ENCODE measurements at regions not wholly inside any gene's neighbourhood (a gene's known extent, or its start where the extent isn't known, plus 50 kb on each side); places are given as distances from the start of the nearest gene placed in this dataset.
"Not testable (repeated sequence)": the region's sequence is repeated elsewhere in the genome, so short reads cannot be mapped to it uniquely, and the experiment has no call there.

DNA sequence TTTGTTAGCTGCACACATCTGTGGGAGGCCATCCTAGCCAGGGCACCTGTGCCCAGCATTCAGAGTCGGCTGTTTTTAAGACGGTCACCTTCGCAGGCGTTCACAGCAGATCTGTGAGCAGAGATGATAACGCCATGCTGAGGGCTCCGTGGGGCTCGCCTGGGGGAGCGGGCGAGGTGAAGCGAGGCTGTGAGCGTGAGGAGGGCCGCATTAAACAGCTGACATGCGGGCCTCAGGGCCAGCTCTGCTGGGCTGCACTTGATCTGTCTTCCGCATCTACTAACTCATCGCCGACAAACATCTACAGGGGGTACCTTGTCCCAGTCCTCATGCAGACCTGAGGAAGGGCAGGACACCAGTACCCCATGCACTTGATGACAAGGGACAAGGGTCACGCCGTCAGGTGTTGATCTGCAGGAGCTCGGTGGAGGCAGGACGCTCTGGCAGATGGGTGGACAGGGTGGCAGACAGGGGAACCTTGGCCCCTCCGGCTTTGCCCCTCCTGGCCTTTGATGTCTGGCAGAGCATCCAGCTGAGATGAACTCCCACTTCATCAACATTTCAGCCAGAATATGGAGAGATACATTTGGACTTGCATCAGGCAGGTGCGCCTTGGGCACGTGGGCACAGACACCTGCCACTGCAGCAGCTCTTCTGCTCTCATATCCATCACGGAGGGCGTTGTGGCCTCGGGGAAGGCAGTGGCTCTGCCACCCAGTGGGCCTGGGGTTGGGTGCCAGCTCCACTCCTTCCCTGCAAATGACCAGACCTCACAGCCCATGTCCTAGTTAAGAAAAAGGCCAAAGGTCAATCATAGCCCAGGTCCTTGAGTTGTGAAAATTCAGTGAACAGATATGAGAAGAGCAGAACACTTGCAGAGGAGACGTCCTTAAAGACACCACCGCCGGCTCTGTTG is 822.9 kb downstream of the BRD1 start:
- DNase-seq (ENCODE audit: low read depth in 2 of 2) = no peak

GRCh38 chr22:48997605-48998004 is 830.1 kb downstream of the BRD1 start:
- DNase-seq (ENCODE audit: low read depth in 2 of 2) = not testable (repeated sequence)

DNA sequence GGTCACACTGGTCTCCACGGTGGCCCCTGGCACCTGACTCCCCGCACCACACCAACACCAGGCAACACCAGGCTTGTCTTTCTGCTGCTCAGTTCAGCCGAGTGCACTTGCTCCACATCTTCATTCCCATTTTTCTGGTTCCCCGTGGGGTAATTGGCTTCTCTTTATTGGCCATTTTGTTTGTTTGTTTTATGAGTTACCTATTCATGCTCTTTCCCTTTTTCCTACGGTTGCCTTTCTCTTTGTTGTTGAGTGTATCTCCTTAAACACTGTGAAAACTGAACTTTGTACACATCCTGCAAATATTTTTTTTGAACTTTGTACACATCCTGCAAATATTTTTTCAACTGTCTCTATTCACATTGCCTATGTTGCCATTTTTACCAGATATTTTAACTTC is 834.0 kb downstream of the BRD1 start:
- no peak for DNase-seq (ENCODE audit: low read depth in 2 of 2)

DNA sequence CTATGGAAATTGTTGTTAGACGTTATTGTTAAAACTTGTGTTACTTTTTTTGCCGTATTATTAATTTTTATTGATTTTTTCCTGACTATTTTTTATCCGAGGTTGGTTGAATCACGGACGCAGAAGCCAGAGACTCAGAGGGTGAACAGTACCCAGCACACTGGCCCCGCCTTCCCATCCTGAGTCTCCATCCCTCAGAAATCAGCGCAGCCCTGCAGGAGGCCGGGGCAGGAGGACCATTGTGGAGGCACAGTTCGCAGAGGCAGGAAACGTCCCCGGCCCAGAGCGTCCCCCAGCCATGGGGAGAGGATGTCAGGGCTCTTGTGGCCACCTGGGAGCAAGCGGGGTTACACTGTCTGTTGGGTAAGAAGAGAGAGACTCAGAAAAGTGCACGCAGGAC is 843.0 kb downstream of the BRD1 start:
- DNase-seq (ENCODE audit: low read depth in 2 of 2) = no peak

DNA sequence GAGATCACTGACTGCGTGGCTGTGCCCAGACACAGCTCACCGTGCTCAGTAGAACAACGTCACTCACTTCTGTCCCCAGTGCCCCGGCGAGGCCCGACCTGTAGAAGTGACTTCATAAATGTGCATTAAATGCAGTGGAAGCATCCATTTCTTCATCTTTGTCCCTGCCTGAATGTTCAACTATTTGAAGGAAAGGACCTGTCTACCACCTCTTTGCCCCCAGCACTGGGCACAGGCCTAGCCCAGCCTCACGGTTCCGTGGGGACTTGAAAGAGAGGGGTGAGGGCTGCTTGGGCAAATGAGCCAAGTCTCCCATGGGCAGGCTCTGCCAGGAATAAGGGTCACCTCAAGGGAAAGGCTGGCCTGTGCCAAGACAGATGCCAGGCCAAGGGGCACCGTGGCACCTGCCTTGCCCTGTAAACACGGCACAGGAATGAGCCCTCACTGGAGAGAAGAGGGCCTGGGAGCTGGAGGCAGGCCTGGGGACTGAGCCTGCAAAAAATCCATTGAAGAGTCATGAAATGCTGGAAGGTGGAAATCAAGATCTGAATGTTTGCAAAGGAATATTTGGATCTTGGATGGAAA is 845.3 kb downstream of the BRD1 start:
- no peak for DNase-seq (ENCODE audit: low read depth in 2 of 2)

DNA sequence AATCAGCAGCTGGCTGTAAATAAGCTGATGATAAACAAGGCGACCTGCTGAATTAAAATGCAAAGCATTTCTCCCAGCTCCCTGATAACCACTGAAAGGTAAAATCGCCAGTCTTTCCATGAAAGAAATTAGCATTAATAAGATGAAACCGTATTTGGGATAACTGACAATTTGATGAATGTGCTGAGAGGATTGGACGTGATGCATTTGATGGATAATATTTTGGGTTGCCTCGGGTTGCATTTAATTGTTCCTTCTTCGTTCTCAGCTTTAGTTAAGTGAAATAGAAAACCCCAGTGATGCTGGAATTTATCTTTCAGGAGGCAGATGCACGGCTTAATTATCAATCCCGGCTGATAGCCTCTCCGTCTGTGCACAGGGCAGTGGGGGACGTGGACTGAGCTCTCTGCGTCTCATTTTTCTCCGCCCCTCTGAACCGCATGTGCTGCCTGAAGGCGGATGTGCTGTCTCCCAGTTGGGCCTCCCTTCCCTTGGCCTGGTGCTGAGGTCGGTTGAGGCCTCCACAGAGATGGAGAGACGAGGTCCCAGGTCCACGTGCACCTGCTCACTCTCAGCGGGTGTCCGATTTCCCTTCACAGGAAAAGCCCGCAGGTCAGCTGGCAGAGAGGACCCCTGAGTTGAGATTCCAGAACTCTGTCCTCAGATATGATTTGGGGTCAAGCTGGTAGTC is 846.2 kb downstream of the BRD1 start:
- DNase-seq (ENCODE audit: low read depth in 2 of 2) = no peak

DNA sequence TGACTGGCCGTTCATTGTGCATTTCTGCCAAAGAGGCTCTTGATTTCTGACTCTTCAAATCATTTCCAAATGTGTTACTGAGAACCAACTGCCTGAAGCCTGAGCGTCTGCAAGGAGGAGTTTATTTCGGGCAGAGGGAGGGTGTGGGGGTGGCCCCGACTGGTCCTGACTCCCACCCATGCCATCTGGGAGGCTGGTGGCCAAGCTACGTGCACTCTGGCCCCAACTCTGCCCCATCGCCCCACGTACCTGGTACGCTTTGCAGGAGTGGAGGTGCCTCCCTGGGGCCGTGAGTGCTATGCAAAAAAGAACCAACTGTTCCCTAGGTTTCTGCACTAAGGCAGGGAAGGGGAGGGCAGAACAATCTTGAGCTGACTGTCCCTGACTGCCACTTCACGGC is 846.8 kb downstream of the BRD1 start:
- no peak for DNase-seq (ENCODE audit: low read depth in 2 of 2)

DNA sequence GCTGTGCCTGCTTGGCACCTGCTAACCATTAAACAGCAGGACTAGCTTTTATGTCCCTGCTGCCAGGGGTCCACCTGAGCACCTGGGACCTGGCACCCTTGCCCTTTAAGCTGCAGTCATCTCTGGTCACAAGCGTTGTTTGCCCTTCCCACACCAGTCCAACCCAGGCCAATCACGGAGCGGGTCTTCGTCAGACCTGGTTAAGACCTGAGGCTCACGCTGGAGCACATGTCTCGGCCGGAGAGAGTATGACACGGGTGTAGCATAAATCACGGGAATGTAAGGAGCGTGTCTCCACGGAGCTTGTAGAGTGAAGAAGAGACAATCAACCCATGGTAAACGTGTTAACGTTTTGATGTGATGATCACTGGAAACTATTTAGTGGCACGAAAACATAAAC is 847.3 kb downstream of the BRD1 start:
- no peak for DNase-seq (ENCODE audit: low read depth in 2 of 2)

GRCh38 chr22:48979482-48979881 is 848.2 kb downstream of the BRD1 start:
- no peak for DNase-seq (ENCODE audit: low read depth in 2 of 2)

DNA sequence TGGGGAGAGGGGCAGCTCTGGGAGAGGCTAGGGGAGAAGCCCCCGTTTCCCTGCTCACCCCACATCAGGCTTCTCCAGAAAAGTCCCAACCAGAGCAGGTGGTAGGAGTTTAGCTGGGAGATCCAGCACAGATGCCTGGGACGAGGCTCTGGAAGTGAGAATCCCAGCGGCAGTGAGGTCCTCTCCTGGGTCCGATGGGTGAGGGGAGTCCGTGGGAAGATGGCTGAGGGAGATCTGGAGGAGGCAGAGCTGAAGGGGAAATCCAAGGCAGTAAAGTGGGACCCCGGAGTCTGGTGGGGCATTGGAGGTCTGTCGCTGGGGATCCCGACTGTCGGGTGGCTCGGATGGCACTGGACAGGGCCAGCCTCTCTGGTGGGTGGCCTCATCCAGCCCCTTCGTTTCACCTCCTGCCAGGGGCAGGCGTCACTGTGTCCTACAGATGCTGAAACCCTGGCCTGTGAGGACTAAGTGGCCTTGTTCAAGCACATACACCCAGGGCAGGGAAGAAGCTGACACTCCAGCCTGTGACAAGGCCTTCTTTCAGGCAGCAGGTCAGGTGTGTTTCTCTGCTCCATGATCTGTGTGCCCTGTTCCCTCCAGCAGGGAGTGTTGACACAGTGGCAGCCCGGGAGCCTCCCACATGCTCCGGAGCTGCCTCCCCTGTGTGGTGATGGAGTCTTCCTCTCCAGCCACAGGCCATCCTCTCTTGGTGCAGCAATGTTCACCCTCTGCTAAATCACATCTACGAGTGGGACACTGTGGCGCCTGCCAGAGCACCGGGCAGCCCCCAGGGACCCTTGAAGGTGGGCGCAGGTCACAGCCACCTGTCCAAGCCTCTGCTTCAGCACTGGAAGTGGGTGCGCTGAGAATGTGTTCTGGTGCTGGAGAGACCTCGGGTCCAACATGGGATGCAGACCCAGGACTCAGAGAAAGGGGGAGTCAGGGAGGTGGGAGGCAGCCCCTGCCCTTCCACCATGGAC is 850.8 kb downstream of the BRD1 start:
- DNase-seq (ENCODE audit: low read depth in 2 of 2) = no peak

GRCh38 chr22:48975886-48976285 is 851.8 kb downstream of the BRD1 start:
- no peak for DNase-seq (ENCODE audit: low read depth in 2 of 2)

- no peak for DNase-seq (ENCODE audit: low read depth in 2 of 2)
Measured at GRCh38 chr22:48975316-48975741, 852.3 kb downstream of the BRD1 start.

DNA sequence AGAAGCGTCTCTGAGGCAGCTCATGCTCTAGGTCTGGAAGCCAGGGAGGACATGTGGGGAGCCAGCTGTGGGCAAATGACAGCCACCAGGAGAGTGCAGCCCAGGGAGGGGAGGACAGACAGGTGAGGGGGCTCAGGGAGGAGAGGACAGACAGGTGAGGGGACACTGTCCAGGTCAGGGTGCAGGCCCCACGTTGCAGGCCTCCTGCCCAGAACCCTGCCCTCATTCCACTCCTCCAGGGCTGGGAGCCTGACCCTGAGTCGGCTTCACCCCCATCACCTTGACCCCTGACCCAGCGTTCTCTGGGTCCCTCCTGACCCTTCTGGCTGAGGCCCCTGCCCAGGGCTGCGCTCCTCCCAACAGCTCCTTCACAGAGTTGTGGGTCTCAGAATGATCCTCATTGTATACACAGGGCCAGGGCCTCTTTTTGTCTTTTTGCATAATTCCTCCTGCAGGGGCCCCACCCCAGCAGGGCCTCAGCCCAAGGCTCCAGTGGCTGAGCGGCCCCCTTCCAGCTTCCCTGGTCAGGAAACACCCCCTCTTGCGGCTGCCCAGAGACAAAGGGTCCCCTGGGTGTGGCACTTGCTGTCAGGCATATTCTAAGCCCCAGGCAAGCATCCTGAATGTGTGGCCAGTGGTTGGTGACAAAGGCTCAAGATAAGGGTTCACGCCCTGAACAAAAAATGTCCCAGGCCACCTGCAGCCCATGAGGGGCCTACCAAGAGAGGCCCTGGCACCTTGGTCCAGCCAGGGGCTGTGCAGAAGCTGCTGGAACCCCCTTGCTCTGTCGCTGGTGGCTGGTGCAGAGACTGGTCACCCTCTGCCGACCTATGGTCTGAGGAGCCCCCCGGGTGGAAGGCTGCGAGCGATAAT is 853.0 kb downstream of the BRD1 start:
- no peak for DNase-seq (ENCODE audit: low read depth in 2 of 2)

GRCh38 chr22:48973694-48974041 is 854.0 kb downstream of the BRD1 start:
- no peak for DNase-seq (ENCODE audit: low read depth in 2 of 2)

GRCh38 chr22:48972979-48973693 is 854.5 kb downstream of the BRD1 start:
- no peak for DNase-seq (ENCODE audit: low read depth in 2 of 2)

DNA sequence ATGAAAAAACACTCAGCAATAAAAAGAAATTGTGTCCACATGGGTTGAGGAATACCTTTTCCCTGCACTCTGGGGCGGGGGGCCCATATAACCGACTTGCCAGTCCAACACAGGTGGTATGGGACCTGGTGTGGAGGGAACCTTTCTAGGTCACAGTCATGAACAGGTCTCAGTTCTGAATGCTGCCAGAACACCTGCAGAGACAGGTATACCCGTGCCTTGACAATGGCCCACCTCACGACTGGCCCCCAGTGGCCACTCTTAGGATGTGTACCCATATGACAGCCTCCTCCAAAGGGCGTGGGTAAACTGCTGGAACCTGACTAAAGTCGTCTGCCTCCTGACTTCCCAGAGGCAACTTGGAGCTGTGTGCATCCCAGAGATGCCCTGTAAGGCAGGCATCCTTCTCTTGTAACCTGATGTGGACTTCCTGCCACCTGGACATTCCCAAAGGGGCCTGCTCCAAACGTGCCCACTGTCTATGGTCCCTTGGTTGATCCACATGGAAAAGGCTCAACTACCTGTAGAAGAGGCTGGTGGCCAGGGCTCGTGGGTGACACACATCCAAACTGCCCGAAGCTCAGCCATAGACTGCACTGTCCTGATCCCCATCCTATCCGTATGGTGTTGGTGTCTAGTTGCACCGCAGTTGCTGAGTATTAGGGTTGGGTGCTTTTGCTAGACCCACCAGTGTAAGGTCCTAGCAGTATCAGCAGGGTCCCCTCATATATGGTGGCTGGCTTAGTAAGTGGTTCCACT is 859.3 kb downstream of the BRD1 start:
- no peak for DNase-seq (ENCODE audit: low read depth in 2 of 2)

GRCh38 chr22:48963405-48963804 is 864.3 kb downstream of the BRD1 start:
- no peak for DNase-seq (ENCODE audit: low read depth in 2 of 2)

- DNase-seq (ENCODE audit: low read depth in 2 of 2) = no peak
Measured at GRCh38 chr22:48961705-48962104, 866.0 kb downstream of the BRD1 start.

DNA sequence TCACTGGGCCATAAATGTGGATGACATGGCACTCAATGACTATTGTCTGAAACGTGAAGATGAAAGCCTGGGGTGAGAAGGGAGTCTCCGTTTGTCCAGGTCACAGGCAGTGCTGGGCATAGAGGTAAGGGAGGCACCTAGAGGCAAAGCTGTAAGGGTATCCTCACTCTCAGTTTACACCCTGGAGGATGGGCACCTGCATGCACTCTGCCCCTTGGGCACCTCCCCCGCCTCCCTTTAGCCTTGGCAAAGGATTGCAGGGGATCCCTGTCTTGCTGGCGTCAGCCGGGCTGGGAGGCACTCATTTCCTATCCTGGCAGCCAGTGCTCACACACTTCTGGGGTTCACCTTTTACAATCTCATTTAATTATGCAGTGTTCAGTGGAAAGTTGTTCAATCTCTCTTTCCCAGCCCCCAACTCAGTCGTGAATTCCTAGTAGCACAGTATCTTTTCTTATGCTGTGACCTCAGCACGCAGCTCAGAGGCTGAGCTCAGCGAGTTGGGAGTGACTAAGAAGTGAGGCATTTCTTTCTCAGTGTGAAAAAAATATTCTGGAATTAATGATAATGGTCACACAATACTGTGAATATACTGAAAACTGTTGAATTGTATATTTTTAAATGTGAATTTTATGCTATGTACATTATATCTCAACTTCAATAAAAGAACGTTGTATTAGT is 866.6 kb downstream of the BRD1 start:
- DNase-seq (ENCODE audit: low read depth in 2 of 2) = no peak
